ENCODE measurements at regions not wholly inside any gene's neighbourhood (a gene's known extent, or its start where the extent isn't known, plus 50 kb on each side); places are given as distances from the start of the nearest gene placed in this dataset.

DNA sequence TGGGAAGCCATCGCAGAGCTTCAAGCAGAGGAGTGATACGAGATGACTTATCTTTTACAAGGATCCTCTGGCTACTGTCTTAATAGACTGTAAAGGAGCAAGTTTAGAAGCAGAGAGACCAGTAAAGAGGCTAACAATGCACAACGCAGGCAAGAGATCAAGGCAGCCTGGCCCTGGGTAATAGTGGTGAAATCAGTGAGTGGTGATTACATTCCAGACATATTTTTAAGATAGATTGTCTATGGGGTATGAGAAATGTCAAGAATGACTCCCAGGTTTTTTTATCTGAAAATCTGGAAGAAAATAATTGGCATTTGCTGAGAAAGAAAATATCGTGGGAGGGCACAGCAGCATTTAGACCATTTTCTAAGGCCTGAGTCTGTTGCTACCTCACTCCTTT is 213.6 kb upstream of the HTR1E start:
- TF ChIP-seq, protein P1, sequence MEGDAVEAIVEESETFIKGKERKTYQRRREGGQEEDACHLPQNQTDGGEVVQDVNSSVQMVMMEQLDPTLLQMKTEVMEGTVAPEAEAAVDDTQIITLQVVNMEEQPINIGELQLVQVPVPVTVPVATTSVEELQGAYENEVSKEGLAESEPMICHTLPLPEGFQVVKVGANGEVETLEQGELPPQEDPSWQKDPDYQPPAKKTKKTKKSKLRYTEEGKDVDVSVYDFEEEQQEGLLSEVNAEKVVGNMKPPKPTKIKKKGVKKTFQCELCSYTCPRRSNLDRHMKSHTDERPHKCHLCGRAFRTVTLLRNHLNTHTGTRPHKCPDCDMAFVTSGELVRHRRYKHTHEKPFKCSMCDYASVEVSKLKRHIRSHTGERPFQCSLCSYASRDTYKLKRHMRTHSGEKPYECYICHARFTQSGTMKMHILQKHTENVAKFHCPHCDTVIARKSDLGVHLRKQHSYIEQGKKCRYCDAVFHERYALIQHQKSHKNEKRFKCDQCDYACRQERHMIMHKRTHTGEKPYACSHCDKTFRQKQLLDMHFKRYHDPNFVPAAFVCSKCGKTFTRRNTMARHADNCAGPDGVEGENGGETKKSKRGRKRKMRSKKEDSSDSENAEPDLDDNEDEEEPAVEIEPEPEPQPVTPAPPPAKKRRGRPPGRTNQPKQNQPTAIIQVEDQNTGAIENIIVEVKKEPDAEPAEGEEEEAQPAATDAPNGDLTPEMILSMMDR (IDR thresholded peaks at IDR 0.05) = no peak
- TF ChIP-seq EZH2 (IDR thresholded peaks at IDR 0.05; ENCODE audit: borderline replicate concordance, insufficient read depth, low read depth, low read length, poor library complexity, severe bottlenecking) = no peak
